ENCODE measurements at regions not wholly inside any gene's neighbourhood (a gene's known extent, or its start where the extent isn't known, plus 50 kb on each side); places are given as distances from the start of the nearest gene placed in this dataset.

DNA sequence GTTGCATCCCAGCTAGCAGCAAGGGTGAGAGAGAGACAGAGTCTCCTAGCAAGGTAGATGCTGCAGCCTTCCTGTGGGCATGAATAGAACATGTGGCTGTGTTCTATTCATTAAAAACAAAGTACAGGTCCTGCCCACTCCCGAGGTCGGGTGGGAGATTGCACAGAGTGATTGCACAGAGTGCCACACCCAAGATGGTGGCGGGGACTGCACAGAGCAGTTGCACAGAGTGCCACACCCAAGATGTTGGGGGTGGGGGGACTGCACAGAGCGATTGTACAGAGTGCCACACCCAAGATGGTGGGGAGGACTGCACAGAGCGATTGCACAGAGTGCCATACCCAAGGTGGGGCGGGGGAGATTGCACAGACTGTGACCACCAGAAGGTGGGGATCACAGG lies 410.8 kb upstream of the EEF2KMT start:
- Histone ChIP-seq H3K27me3 (no peaks in the 10 kb centered on the region), H3K27ac (no peak overlapping the region), H3K9me3 (no peaks in the 10 kb centered on the region), H3K4me3 (no peak overlapping the region), H3K36me3 (replicated peaks in 1 of 2; ENCODE audit: insufficient read depth in 1 of 2, low read depth in 2 of 2) (no peaks in the 10 kb centered on the region), H3K4me1 (no peaks in the 10 kb centered on the region)
- 55 to 60% methylated on average over 6 of the region's 6 CpGs for WGBS, 2 donors
- TF ChIP-seq, protein P1, sequence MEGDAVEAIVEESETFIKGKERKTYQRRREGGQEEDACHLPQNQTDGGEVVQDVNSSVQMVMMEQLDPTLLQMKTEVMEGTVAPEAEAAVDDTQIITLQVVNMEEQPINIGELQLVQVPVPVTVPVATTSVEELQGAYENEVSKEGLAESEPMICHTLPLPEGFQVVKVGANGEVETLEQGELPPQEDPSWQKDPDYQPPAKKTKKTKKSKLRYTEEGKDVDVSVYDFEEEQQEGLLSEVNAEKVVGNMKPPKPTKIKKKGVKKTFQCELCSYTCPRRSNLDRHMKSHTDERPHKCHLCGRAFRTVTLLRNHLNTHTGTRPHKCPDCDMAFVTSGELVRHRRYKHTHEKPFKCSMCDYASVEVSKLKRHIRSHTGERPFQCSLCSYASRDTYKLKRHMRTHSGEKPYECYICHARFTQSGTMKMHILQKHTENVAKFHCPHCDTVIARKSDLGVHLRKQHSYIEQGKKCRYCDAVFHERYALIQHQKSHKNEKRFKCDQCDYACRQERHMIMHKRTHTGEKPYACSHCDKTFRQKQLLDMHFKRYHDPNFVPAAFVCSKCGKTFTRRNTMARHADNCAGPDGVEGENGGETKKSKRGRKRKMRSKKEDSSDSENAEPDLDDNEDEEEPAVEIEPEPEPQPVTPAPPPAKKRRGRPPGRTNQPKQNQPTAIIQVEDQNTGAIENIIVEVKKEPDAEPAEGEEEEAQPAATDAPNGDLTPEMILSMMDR (IDR thresholded peaks at IDR 0.05) = no peak
- TF ChIP-seq POLR2A (IDR thresholded peaks at IDR 0.05) = no peak
- intact Hi-C loops (cut with DNase I) = no loop called here
- DNase-seq = no peak
- no peak for ATAC-seq

DNA sequence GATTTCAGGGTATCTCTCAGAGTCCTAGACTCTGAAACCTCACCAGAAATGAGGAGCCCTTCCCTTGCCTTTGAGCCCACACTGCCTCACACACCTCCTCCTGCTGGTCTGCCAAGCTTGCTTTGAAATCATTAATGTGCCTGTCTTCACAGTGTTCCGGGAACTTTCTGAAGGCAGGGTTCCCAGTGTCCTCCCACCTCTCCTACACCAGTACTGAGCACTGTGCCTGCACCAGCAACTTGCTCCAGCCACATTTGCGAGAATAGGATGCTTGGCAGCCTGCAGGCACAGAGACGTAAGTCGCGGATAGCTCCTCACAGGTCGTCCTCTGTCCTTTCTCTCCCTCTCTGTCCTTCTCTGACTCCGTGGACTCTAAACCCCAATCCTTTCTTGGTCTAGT lies 408.4 kb upstream of the EEF2KMT start:
- no peak overlapping the region for H3K27ac ChIP-seq
- intact Hi-C loops (cut with DNase I) = no loop called here

DNA sequence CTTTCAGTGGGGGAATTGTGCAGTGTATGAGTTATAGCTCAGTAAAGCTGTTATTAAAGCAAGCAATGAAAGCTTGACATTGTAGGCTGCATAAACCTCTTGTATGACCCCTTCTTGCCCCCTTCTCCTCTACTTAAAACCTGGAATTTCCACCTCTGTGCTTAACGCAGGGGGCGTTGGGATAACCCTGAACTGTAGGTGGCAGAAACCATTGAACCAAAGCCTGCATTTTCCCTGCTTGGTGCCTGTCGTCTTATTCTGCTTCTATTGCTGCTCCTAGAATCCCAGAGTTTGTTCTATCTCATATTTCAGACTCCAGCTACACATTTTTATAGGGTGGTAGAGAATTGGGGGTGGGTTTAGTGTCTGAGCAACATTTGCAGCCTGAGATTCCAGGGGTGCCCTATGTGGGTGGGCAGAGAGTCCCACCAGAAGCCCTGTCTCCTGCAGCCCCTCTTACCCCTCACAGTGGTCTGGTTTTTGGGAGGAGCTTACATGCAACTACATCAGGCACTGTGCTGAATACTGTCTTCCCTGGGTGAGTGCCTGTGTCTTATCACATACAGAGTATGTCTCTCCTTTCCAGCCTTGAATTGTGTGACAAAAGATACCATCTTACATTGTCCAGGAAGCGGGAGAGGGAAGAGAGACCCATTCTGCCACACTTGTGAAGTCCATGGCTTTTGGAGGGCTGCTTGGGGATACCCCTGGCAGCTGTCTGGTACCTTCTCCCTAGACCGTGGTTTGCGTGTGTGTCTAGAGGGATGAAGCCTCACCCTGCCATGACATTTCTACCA lies 407.7 kb upstream of the EEF2KMT start:
- Histone ChIP-seq H3K9me3 (no peaks in the 10 kb centered on the region), H3K36me3 (replicated peaks in 1 of 2; ENCODE audit: insufficient read depth in 1 of 2, low read depth in 2 of 2) (no peaks in the 10 kb centered on the region), H3K27me3 (no peaks in the 10 kb centered on the region), H3K27ac (no peak overlapping the region), H3K4me1 (no peaks in the 10 kb centered on the region), H3K4me3 (no peak overlapping the region)
- no peak for ATAC-seq
- TF ChIP-seq, protein P1 (IDR thresholded peaks at IDR 0.05) = no peak
- no peak for TF ChIP-seq POLR2A (IDR thresholded peaks at IDR 0.05)
- WGBS, 2 donors = 21 to 23% methylated on average over 6 of the region's 6 CpGs
- no peak for DNase-seq
- intact Hi-C loops (cut with DNase I) = no loop called here

More for the DNA sequence above, 408.4 kb upstream of the EEF2KMT start:
- DNase-seq = no peak
- ATAC-seq = no peak
- TF ChIP-seq, protein P1 (IDR thresholded peaks at IDR 0.05) = no peak
- TF ChIP-seq POLR2A (IDR thresholded peaks at IDR 0.05) = no peak
- Histone ChIP-seq H3K9me3 (no peaks in the 10 kb centered on the region), H3K27me3 (no peaks in the 10 kb centered on the region), H3K36me3 (replicated peaks in 1 of 2; ENCODE audit: insufficient read depth in 1 of 2, low read depth in 2 of 2) (no peaks in the 10 kb centered on the region), H3K4me3 (no peak overlapping the region), H3K4me1 (no peaks in the 10 kb centered on the region)
- WGBS, 2 donors = 5 to 23% methylated on average over 7 of the region's 7 CpGs

DNA sequence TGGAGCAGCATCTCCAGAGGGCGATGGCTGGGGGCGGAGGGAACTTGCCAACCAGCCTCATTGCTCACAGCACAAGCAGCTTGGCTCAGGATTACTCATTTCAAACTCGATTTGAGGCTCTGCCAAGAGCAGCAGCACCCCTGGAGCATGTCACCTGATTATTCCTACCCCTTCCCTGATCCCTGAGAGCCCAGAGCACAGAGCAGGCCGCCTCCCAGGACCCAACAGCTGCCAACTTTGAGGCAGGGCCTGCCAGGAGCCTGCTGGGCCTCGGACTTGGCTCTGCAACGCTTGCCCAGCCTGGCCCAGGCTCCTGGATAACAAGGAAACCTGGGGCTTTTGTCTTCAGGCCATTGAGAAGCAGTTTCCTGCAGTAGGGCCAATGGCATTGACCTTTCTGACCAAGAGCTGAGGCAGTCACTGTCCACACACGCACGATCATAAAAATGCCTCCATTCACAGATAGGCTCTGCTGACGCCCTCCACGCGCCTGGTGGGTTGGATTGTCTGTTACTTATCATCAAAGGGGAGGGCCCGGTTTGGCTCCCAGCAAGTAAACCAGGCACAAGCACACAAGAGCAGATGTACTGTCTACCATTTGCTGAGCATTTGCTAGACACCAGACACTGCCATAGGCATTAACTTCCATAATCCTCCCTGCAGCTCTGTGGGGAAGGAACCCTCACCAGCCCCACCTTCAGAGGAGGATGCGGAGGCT lies 406.6 kb upstream of the EEF2KMT start:
- Histone ChIP-seq H3K27ac (no peak overlapping the region), H3K9me3 (no peaks in the 10 kb centered on the region), H3K27me3 (no peaks in the 10 kb centered on the region), H3K36me3 (replicated peaks in 1 of 2; ENCODE audit: insufficient read depth in 1 of 2, low read depth in 2 of 2) (no peaks in the 10 kb centered on the region), H3K4me1 (no peaks in the 10 kb centered on the region), H3K4me3 (no peak overlapping the region)
- DNase-seq (no peak), ATAC-seq (no peak)
- intact Hi-C loops (cut with DNase I) = no loop called here
- TF ChIP-seq, protein P1 (IDR thresholded peaks at IDR 0.05) = no peak
- TF ChIP-seq POLR2A (IDR thresholded peaks at IDR 0.05) = no peak
- 44 to 50% methylated on average over 5 to 13 of the region's 13 CpGs for WGBS, 2 donors
